CD8-positive, alpha-beta memory T cell (primary cell): ENCODE measurements at regions not wholly inside any gene's neighbourhood (a gene's known extent, or its start where the extent isn't known, plus 50 kb on each side); places are given as distances from the start of the nearest gene placed in this dataset.

Experiments used
- CTCF ChIA-PET: fragments of 350-600 bp; sonication (Branson Sonifier 250); formaldehyde crosslinking; loops from one replicate; lab custom pipeline; 2021; ENCODE audit warnings: antibody characterized with exemption; lab: Charles Lee
- POLR2A ChIA-PET: fragments of 350-600 bp; sonication (Branson Sonifier 250); formaldehyde crosslinking; loops from one replicate; lab custom pipeline; 2021; ENCODE audit warnings: antibody characterized with exemption; lab: Charles Lee
- DNase-seq, 5 donors: peaks; one replicate each; pipeline versions ENCODE4 v3.0.0 to v3.0.0-alpha.2; 2020 to 2022; ENCODE audit warnings: mixed read lengths in 1 of 5
- H3K27ac ChIP-seq: one replicate; pipeline ENCODE4 v1.7.0; 2013; ENCODE audit warnings: low read depth, mild to moderate bottlenecking, low read length, moderate library complexity
- H3K27me3 ChIP-seq: 2 replicates; pipeline ENCODE4 v1.7.0; 2013; ENCODE audit warnings: low read length, mild to moderate bottlenecking; ENCODE audit not compliant: insufficient read depth, poor library complexity, severe bottlenecking
- H3K36me3 ChIP-seq: 2 replicates; pipeline ENCODE4 v1.7.0; 2013; ENCODE audit warnings: mild to moderate bottlenecking, low read length, moderate library complexity; ENCODE audit not compliant: insufficient read depth
- H3K4me1 ChIP-seq: 2 replicates; pipeline ENCODE4 v1.7.0; 2013; ENCODE audit warnings: mild to moderate bottlenecking, low read length, moderate library complexity; ENCODE audit not compliant: insufficient read depth
- H3K4me3 ChIP-seq: 2 replicates; pipeline ENCODE4 v1.7.0; 2013; ENCODE audit warnings: mild to moderate bottlenecking, low read length
- H3K9me3 ChIP-seq: 2 replicates; pipeline ENCODE4 v1.7.0; 2013; ENCODE audit warnings: mild to moderate bottlenecking, low read length
- H3K27ac Mint-ChIP-seq, 8 donors: one replicate each; pipeline ENCODE4 v1.8.0; 2020 to 2021; ENCODE audit warnings: mixed read lengths in 8 of 8, mild to moderate bottlenecking in 6 of 8, inconsistent platforms in 3 of 8, moderate library complexity in 3 of 8
- H3K27me3 Mint-ChIP-seq, 2 donors: one replicate each; pipeline ENCODE4 v1.8.0; 2020 to 2021; ENCODE audit warnings: mixed read lengths in 2 of 2, mild to moderate bottlenecking in 1 of 2, moderate library complexity in 1 of 2
- H3K36me3 Mint-ChIP-seq, 3 donors: one replicate each; pipeline ENCODE4 v1.8.0; 2020 to 2021; ENCODE audit warnings: mixed read lengths in 3 of 3, inconsistent platforms in 1 of 3, mild to moderate bottlenecking in 1 of 3
- H3K4me1 Mint-ChIP-seq, 3 donors: one replicate each; pipeline ENCODE4 v1.8.0; 2020 to 2021; ENCODE audit warnings: mixed read lengths in 3 of 3, inconsistent platforms in 1 of 3, mild to moderate bottlenecking in 1 of 3
- H3K4me3 Mint-ChIP-seq, 7 donors: one replicate each; pipeline ENCODE4 v1.8.0; 2020 to 2021; ENCODE audit warnings: mixed read lengths in 7 of 7, mild to moderate bottlenecking in 6 of 7, moderate library complexity in 4 of 7, inconsistent platforms in 2 of 7
- H3K9me3 Mint-ChIP-seq, 5 donors: one replicate each; pipeline ENCODE4 v1.8.0; 2020 to 2022; ENCODE audit warnings: mixed read lengths in 5 of 5, mild to moderate bottlenecking in 3 of 5, moderate library complexity in 2 of 5, inconsistent platforms in 1 of 5

DNA sequence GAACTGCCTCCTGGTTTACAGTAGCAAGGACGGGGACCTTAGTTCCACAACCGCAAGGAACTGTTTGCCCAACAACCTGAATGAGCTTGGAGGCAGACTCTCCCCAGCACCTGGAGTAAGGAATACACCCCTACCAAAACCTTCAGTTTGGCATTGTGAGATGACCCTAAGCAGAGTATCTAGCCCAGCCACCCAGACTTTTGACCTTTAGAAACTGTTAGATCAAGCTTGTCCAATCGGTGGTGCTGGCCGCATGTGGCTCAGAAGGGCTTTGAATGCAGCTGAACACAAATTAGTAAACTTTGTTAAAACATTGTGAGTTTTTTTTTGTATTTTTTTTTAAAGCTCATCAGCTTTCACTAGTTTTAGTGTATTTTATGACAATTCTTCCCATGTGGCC, 86.9 kb upstream of the C9orf72 start:
- Mint-ChIP-seq H3K36me3 (no peaks in the 10 kb centered on the region), H3K4me1 (no peaks in the 10 kb centered on the region), H3K4me3 (no peak overlapping the region), H3K27me3 (peaks cover 2 to 6% of the 10 kb centered on the region in 2 donors), H3K9me3 (peaks cover 0 to 2% (median 0%) of the 10 kb centered on the region in 5 donors), H3K27ac (no peak overlapping the region)
- no peak overlapping the region for H3K27ac ChIP-seq
- H3K4me1 ChIP-seq = no peaks in the 10 kb centered on the region
- no peak for DNase-seq
- H3K4me3 ChIP-seq = no peak overlapping the region
- H3K36me3 ChIP-seq = no peaks in the 10 kb centered on the region
- no peaks in the 10 kb centered on the region for H3K9me3 ChIP-seq
- ChIA-PET POLR2A (no interaction called here), CTCF (no interaction called here)
- no peaks in the 10 kb centered on the region for H3K27me3 ChIP-seq

GRCh38 chr9:27663526-27663925, 90.2 kb upstream of the C9orf72 start:
- no peak overlapping the region for H3K27ac Mint-ChIP-seq
- peaks cover 6 to 13% of the 10 kb centered on the region in 2 donors for H3K27me3 Mint-ChIP-seq
- no peaks in the 10 kb centered on the region for H3K27me3 ChIP-seq
- no peak for DNase-seq
- no peaks in the 10 kb centered on the region for H3K9me3 ChIP-seq
- H3K36me3 ChIP-seq = no peaks in the 10 kb centered on the region
- ChIA-PET POLR2A (no interaction called here), CTCF (no interaction called here)
- H3K36me3 Mint-ChIP-seq = no peaks in the 10 kb centered on the region
- no peaks in the 10 kb centered on the region for H3K4me1 Mint-ChIP-seq
- H3K4me3 Mint-ChIP-seq = no peak overlapping the region
- peaks cover 0 to 2% (median 0%) of the 10 kb centered on the region in 5 donors for H3K9me3 Mint-ChIP-seq
- no peak overlapping the region for H3K4me3 ChIP-seq
- no peak overlapping the region for H3K27ac ChIP-seq
- no peaks in the 10 kb centered on the region for H3K4me1 ChIP-seq

DNA sequence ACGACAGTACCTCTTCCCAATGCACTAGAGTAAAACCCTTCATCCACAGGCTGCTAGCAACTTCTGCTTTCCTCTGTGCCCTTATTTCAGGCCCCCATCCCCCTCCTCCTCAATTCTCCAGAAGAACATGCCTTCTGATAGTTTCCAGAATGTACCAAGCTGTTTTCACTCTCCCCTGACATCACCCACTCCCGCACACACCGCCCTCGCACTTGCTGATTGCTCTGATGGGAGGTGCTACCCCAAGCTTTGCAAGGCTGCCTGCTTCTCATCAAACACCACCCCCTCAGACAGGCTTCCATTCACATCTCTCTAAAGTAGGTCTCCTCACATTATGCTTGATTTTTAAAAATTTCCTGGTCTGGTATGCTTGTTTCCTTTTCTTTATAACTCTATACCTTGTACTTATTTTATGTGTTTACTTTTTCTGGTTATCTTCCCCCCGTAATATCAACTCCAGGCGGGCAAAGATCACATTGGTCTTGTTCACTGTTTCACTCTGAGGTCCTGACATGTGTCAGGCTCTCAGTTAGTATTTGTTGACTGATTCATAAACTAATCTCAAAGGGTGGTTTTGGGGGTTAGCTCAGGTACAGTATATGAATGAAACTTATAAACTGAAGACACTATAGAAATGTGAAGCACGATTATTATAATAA, 91.0 kb upstream of the C9orf72 start:
- ChIA-PET CTCF (no interaction called here), POLR2A (no interaction called here)
- H3K4me1 ChIP-seq = no peaks in the 10 kb centered on the region
- no peaks in the 10 kb centered on the region for H3K36me3 Mint-ChIP-seq
- H3K4me3 ChIP-seq = no peak overlapping the region
- H3K27ac Mint-ChIP-seq = no peak overlapping the region
- DNase-seq = no peak
- H3K27me3 ChIP-seq = no peaks in the 10 kb centered on the region
- peaks cover 0 to 2% (median 0%) of the 10 kb centered on the region in 5 donors for H3K9me3 Mint-ChIP-seq
- H3K27ac ChIP-seq = no peak overlapping the region
- no peaks in the 10 kb centered on the region for H3K36me3 ChIP-seq
- H3K4me1 Mint-ChIP-seq = no peaks in the 10 kb centered on the region
- no peaks in the 10 kb centered on the region for H3K9me3 ChIP-seq
- peaks cover 6 to 13% of the 10 kb centered on the region in 2 donors for H3K27me3 Mint-ChIP-seq
- H3K4me3 Mint-ChIP-seq = no peak overlapping the region

DNA sequence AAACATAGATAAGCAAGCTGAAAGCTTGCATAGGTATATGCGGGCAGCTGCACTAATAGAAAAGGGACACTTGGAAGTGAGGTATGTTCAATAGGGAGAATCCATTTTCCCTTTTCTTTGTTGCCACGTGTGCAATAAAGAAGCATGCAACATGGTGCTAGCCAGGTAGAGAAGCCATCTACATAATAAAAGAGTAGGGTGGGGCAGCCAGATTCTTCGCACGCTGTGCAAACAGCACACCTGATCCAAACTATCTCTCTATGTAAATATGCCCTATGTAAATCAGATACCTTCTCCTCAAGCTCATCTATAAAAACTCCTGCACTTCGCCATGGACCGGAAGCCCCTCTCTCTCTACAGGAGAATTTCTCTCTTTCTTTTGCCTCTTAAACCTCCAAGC, 91.9 kb upstream of the C9orf72 start:
- peaks cover 6 to 13% of the 10 kb centered on the region in 2 donors for H3K27me3 Mint-ChIP-seq

DNA sequence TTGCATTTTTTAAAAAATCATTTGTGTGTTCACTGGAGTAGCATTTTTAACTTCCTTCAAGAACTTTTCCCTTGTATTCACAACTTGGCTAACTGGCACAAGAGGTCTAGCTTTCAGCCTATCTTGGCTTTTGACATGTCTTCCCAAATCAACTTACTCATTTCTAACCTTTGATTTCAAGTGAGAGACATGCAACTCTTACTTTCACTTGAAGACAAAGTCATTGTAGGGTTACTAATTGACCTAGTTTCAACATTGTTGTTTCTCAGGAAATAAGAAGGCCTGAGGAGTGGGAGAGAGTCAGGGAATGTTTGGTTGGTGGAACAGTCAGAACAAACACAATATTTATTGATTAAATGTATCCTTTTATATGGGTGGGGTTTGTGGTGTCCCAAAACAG, 95.0 kb upstream of the C9orf72 start:
- H3K9me3 ChIP-seq = no peaks in the 10 kb centered on the region
- no peaks in the 10 kb centered on the region for H3K36me3 ChIP-seq
- CTCF ChIA-PET = no interaction called here
- H3K27me3 Mint-ChIP-seq = peaks cover 8 to 16% of the 10 kb centered on the region in 2 donors
- no peak overlapping the region for H3K4me3 Mint-ChIP-seq
- peaks cover 0 to 2% (median 0%) of the 10 kb centered on the region in 5 donors for H3K9me3 Mint-ChIP-seq
- no peaks in the 10 kb centered on the region for H3K36me3 Mint-ChIP-seq
- POLR2A ChIA-PET = no interaction called here
- no peak overlapping the region for H3K4me3 ChIP-seq
- H3K27ac ChIP-seq = no peak overlapping the region
- H3K4me1 Mint-ChIP-seq = no peaks in the 10 kb centered on the region
- DNase-seq = no peak
- H3K27ac Mint-ChIP-seq = no peak overlapping the region
- H3K4me1 ChIP-seq = no peaks in the 10 kb centered on the region
- no peaks in the 10 kb centered on the region for H3K27me3 ChIP-seq

More for the DNA sequence above, 91.9 kb upstream of the C9orf72 start:
- Histone ChIP-seq H3K27ac (no peak overlapping the region), H3K27me3 (no peaks in the 10 kb centered on the region), H3K36me3 (no peaks in the 10 kb centered on the region), H3K4me1 (no peaks in the 10 kb centered on the region), H3K4me3 (no peak overlapping the region), H3K9me3 (no peaks in the 10 kb centered on the region)
- Mint-ChIP-seq H3K9me3 (peaks cover 0 to 2% (median 0%) of the 10 kb centered on the region in 5 donors), H3K36me3 (no peaks in the 10 kb centered on the region), H3K27ac (no peak overlapping the region), H3K4me3 (no peak overlapping the region), H3K4me1 (no peaks in the 10 kb centered on the region)
- ChIA-PET POLR2A (no interaction called here), CTCF (no interaction called here)
- no peak for DNase-seq

- POLR2A ChIA-PET = no interaction called here
- Mint-ChIP-seq H3K27ac (no peak overlapping the region), H3K4me3 (no peak overlapping the region), H3K27me3 (peaks cover 8 to 13% of the 10 kb centered on the region in 2 donors), H3K4me1 (no peaks in the 10 kb centered on the region), H3K36me3 (no peaks in the 10 kb centered on the region), H3K9me3 (no peaks in the 10 kb centered on the region)
- no peaks in the 10 kb centered on the region for H3K4me1 ChIP-seq
- H3K4me3 ChIP-seq = no peak overlapping the region
- H3K27ac ChIP-seq = no peak overlapping the region
- DNase-seq = no peak
- CTCF ChIA-PET = no interaction called here
- no peaks in the 10 kb centered on the region for H3K36me3 ChIP-seq
- H3K9me3 ChIP-seq = no peaks in the 10 kb centered on the region
- no peaks in the 10 kb centered on the region for H3K27me3 ChIP-seq
Observed at GRCh38 chr9:27671636-27672035, 98.4 kb upstream of the C9orf72 start.

- ChIA-PET POLR2A (no interaction called here), CTCF (no interaction called here)
- no peaks in the 10 kb centered on the region for H3K9me3 Mint-ChIP-seq
- H3K9me3 ChIP-seq = no peaks in the 10 kb centered on the region
- H3K36me3 Mint-ChIP-seq = no peaks in the 10 kb centered on the region
- no peak for DNase-seq
- peaks cover 5 to 9% of the 10 kb centered on the region in 2 donors for H3K27me3 Mint-ChIP-seq
- H3K36me3 ChIP-seq = no peaks in the 10 kb centered on the region
- H3K27ac Mint-ChIP-seq = no peak overlapping the region
- no peaks in the 10 kb centered on the region for H3K4me1 ChIP-seq
- H3K27me3 ChIP-seq = no peaks in the 10 kb centered on the region
- no peaks in the 10 kb centered on the region for H3K4me1 Mint-ChIP-seq
- H3K27ac ChIP-seq = no peak overlapping the region
- no peak overlapping the region for H3K4me3 Mint-ChIP-seq
- no peak overlapping the region for H3K4me3 ChIP-seq
Observed at GRCh38 chr9:27672718-27673117, 99.4 kb upstream of the C9orf72 start.

- H3K27me3 Mint-ChIP-seq = peaks cover 5 to 9% of the 10 kb centered on the region in 2 donors
- H3K9me3 ChIP-seq = no peaks in the 10 kb centered on the region
- H3K4me1 ChIP-seq = no peaks in the 10 kb centered on the region
- ChIA-PET POLR2A (no interaction called here), CTCF (no interaction called here)
- no peak overlapping the region for H3K27ac Mint-ChIP-seq
- no peaks in the 10 kb centered on the region for H3K9me3 Mint-ChIP-seq
- DNase-seq = no peak
- no peak overlapping the region for H3K27ac ChIP-seq
- no peaks in the 10 kb centered on the region for H3K36me3 ChIP-seq
- no peak overlapping the region for H3K4me3 Mint-ChIP-seq
- no peaks in the 10 kb centered on the region for H3K4me1 Mint-ChIP-seq
- H3K27me3 ChIP-seq = no peaks in the 10 kb centered on the region
- no peaks in the 10 kb centered on the region for H3K36me3 Mint-ChIP-seq
- no peak overlapping the region for H3K4me3 ChIP-seq
Observed at GRCh38 chr9:27673641-27674040, 100.4 kb upstream of the C9orf72 start.
